HG03139 (cell line): ENCODE measurements at regions not wholly inside any gene's neighbourhood (a gene's known extent, or its start where the extent isn't known, plus 50 kb on each side); places are given as distances from the start of the nearest gene placed in this dataset.
"Not testable (repeated sequence)": the region's sequence is repeated elsewhere in the genome, so short reads cannot be mapped to it uniquely, and the experiment has no call there.

Experiments used
- ATAC-seq: cut with Tn5 transposase; IDR thresholded peaks from one replicate; pipeline ENCODE4 v1.9.1; 2021; ENCODE audit not compliant: unreplicated experiment

DNA sequence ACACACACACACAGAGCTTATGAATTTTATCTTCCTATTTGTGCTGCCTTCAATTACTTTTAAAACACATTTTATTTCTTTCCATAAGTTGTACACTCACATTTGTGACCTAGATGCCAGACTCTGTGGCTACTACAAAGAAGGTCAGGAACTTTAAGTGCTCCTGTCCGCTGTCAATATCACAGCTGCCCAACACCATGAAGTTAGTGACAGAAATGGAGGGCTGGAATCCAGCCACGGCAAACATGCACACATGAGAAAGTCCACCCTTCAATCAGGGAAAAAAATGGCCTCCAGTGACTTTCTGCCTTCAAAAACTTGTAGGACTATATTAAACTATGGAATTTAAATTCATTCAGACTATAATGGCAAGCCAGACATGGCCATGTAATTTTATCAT lies 334.4 kb upstream of the FSTL5 start:
- no peak for ATAC-seq

GRCh38 chr4:162497564-162498167 lies 333.9 kb upstream of the FSTL5 start:
- ATAC-seq, result peak; percentile 79

DNA sequence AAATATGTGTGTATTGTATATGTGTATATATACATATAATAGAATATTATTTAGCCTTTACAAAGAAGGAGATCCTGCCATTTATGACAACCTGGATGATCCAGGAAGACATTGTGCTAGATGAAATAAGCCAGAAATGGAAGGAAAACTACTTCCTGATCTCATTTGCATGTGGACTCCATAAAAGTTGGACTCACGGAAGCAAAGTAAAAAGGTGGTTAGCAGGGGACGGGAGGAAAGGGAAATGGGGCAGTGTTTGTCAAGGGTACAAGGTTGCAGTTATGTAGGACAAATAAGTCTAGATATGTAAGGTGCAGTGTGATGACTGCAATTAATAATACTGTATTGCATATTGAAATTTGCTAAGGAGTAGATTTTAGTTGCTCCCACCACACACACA lies 331.1 kb upstream of the FSTL5 start:
- ATAC-seq, result no peak

- no peak for ATAC-seq
Measured at GRCh38 chr4:162485486-162485885, 321.7 kb upstream of the FSTL5 start.

- no peak for ATAC-seq
Measured at GRCh38 chr4:162475246-162475645, 311.4 kb upstream of the FSTL5 start.

- no peak for ATAC-seq
Measured at GRCh38 chr4:162469977-162470376, 306.2 kb upstream of the FSTL5 start.

- not testable (repeated sequence) for ATAC-seq
Measured at GRCh38 chr4:162465356-162465755, 301.6 kb upstream of the FSTL5 start.

- ATAC-seq, result no peak
Measured at GRCh38 chr4:162461952-162462351, 298.2 kb upstream of the FSTL5 start.

GRCh38 chr4:162458051-162458450 lies 294.3 kb upstream of the FSTL5 start:
- ATAC-seq, result no peak

- ATAC-seq, result no peak
Measured at GRCh38 chr4:162457071-162457865, 293.5 kb upstream of the FSTL5 start.

- no peak for ATAC-seq
Measured at GRCh38 chr4:162456106-162456505, 292.3 kb upstream of the FSTL5 start.

DNA sequence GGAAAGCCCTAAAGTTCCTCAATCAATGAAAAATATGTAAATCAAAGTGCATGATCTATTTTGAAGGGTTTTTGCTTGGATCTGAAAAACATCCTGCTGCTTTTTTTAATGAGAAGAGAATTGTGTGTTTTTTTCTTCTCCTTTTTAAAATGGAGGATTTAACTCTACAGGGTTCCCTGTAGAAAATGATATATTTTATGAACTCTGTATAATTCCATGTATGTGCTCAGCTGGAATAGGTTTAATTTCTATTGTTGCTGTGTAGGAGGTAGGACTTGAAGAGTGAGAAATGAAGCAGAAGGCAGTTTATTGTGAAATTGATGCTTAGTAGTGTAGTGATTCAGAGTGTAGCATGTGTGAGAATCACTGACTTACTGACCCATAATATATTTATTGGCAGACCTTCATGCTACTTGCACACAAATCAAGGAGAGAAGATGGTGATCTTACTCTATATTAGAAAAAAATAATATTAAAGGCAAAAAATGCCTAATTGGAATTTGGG lies 286.8 kb upstream of the FSTL5 start:
- no peak for ATAC-seq

- ATAC-seq, result no peak
Measured at GRCh38 chr4:162443510-162443909, 279.7 kb upstream of the FSTL5 start.

GRCh38 chr4:162442128-162442527 lies 278.3 kb upstream of the FSTL5 start:
- no peak for ATAC-seq

- ATAC-seq, result no peak
Measured at GRCh38 chr4:162422312-162422711, 258.5 kb upstream of the FSTL5 start.

GRCh38 chr4:162410854-162411253 lies 247.1 kb upstream of the FSTL5 start:
- ATAC-seq, result no peak

DNA sequence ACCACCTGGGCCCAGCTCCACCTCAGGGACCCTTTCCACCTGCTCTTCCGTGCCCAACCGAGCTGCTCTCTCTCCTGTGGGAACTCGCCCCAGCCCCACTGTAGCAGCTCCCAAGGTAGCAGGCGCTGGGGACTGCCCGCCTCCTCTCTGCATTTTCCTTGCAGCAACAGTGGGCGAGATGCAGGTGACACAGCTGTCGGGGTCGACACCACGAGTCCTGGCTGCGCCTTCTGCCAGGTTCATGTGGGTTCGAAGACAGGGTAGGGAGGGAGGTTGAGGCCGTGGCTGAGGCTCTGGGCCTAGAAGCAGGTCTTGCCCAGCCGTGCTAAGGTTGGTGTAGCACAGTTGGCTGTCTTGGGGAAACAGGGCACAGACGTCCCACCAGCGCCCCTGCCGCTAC lies 245.2 kb upstream of the FSTL5 start:
- ATAC-seq, result no peak

DNA sequence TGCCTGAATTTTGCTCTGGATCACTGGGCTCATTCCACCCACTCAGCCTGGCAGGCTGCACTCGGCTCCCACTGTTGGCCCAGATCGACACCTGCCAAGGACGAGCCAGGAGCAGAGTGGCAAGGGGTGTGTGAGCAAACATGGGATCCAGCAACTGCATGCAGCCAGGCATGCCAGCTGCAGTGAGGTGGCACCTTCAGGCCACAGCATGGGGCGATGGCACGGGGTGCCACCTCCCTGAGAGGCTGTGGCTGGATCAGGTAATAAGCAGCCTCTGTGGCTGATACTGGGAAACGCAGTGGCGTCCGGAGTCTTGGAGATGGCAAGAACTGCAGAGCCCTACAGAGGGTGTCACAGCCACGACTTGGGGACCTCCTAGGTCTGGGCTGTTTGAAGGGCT lies 244.5 kb upstream of the FSTL5 start:
- ATAC-seq, result no peak

DNA sequence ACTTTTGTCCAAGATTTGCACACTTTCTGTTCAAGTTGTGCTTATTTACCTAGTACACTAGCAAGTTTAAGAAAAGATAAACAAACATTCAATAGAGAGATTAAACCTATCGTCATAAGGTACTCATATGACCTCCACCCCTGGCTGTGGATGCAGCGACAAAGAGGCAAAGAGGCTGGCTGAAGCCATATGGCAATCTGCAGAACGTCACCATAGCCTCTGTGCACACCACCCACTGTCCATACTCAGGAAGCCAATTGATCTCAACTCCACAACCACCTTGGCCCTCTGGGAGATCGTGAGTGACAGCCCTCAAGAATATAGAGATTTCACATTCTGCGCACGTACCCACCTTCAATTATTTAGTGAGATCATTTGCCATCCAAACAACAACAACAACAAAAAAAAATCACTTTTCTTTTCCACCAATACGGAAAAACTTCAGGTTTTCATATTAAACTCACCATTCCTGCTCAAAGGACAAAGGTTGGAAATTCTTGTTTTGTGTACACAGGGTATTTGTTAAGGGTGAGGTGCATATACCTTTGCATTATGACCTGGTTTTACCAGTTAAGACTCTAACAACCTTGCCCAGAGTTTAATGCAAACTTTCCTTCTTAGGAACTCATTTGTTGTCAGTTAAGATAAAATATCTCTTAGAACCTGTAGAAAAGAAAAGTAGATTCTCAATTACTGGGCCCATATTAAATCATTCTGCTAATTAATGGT lies 243.0 kb upstream of the FSTL5 start:
- no peak for ATAC-seq

DNA sequence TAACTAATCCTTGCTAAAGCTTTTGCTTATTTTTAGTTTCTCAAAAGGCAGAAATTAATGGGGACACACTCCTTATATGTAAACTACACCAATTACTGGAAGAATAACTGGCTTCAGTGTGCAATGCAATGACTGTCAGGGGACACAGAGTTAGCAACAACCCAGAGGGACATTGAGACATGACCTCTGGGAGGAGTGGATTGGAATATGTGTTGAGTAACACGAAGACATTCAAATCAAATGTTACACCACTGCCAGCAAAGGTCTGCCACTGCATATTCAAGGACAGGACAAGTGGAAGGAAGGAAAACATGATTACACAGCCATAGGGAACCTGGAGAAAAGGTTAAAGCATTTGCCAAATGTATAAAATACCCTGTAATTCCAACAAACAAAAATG lies 240.1 kb upstream of the FSTL5 start:
- ATAC-seq, result no peak

GRCh38 chr4:162403419-162403818 lies 239.6 kb upstream of the FSTL5 start:
- no peak for ATAC-seq

GRCh38 chr4:162401021-162401420 lies 237.2 kb upstream of the FSTL5 start:
- ATAC-seq, result no peak
